IMR-90 (cell line): ENCODE measurements at regions not wholly inside any gene's neighbourhood (a gene's known extent, or its start where the extent isn't known, plus 50 kb on each side); places are given as distances from the start of the nearest gene placed in this dataset.

Experiments used
- ATAC-seq: fragments of 200-7000 bp; cut with Tn5 transposase; 2 replicates; pipeline ENCODE4 v1.9.1; 2020; ENCODE audit warnings: low read depth, mild to moderate bottlenecking, moderate library complexity
- BruUV-seq: library from RNA; stranded (reverse); fragments of 400-500 nt; replicated peaks from 2 replicates; lab custom pipeline; 2021; lab: Mats Ljungman, UMichigan
- CTCF ChIA-PET: fragments of 300-600 bp; formaldehyde crosslinking; extraction: SDS; loops from one replicate; lab custom pipeline; 2021; ENCODE audit warnings: antibody characterized with exemption; lab: Yijun Ruan, JAX
- POLR2A ChIA-PET: fragments of 300-600 bp; sonication (Branson Sonifier 250); formaldehyde crosslinking; loops from one replicate; lab custom pipeline; 2022; ENCODE audit warnings: antibody characterized with exemption; ENCODE audit not compliant: unreplicated experiment; lab: Charles Lee
- DNase-seq: peaks from one replicate; pipeline ENCODE4 v3.0.0; 2013
- H2AFZ ChIP-seq: replicated peaks from 2 replicates; pipeline ENCODE3; 2013; ENCODE audit warnings: low read length, mild to moderate bottlenecking; ENCODE audit not compliant: poor library complexity
- H2AK5ac ChIP-seq: 2 replicates; pipeline ENCODE4 v1.6.1; 2013; ENCODE audit warnings: low read depth, low read length, inconsistent platforms
- H2AK9ac ChIP-seq: replicated peaks from 2 replicates; pipeline ENCODE3; 2013; ENCODE audit warnings: mild to moderate bottlenecking, low read depth, low read length, moderate library complexity; ENCODE audit not compliant: poor library complexity
- H2BK120ac ChIP-seq: 2 replicates; pipeline ENCODE4 v1.6.1; 2013; ENCODE audit warnings: low read depth, low read length, inconsistent platforms
- H2BK15ac ChIP-seq: 3 replicates; pipeline ENCODE4 v1.6.1; 2013; ENCODE audit warnings: low read depth, low read length, inconsistent platforms
- H2BK20ac ChIP-seq: 2 replicates; pipeline ENCODE4 v1.6.1; 2013; ENCODE audit warnings: low read depth, mild to moderate bottlenecking, inconsistent platforms, low read length, moderate library complexity
- H2BK5ac ChIP-seq: 2 replicates; pipeline ENCODE4 v1.6.1; 2013; ENCODE audit warnings: mild to moderate bottlenecking, low read depth, low read length, inconsistent platforms; ENCODE audit not compliant: poor library complexity, severe bottlenecking
- H3K14ac ChIP-seq: replicated peaks from 2 replicates; pipeline ENCODE4 v1.6.1; 2013; ENCODE audit warnings: low read depth, low read length, inconsistent platforms
- H3K18ac ChIP-seq: 2 replicates; pipeline ENCODE4 v1.6.1; 2013; ENCODE audit warnings: low read depth, low read length, control low read depth
- H3K23ac ChIP-seq: 2 replicates; pipeline ENCODE4 v1.6.1; 2013; ENCODE audit warnings: low read depth, low read length, inconsistent platforms
- H3K27ac ChIP-seq: 2 replicates; pipeline ENCODE4 v1.5.1; 2013; ENCODE audit warnings: mild to moderate bottlenecking, control low read depth, low read length; ENCODE audit not compliant: insufficient read depth
- H3K27me3 ChIP-seq: 2 replicates; pipeline ENCODE4 v1.6.1; 2013; ENCODE audit warnings: low read length; ENCODE audit not compliant: control insufficient read depth, insufficient read depth
- H3K36me3 ChIP-seq: 2 replicates; pipeline ENCODE4 v1.6.1; 2013; ENCODE audit warnings: low read length, mixed read lengths; ENCODE audit not compliant: control insufficient read depth, insufficient read depth
- H3K4ac ChIP-seq: 2 replicates; pipeline ENCODE4 v1.6.1; 2013; ENCODE audit warnings: low read depth, low read length, inconsistent platforms
- H3K4me1 ChIP-seq: 2 replicates; pipeline ENCODE4 v1.6.1; 2013; ENCODE audit warnings: low read length, mixed read lengths; ENCODE audit not compliant: control insufficient read depth, insufficient read depth
- H3K4me2 ChIP-seq: 2 replicates; pipeline ENCODE4 v1.6.1; 2013; ENCODE audit warnings: low read depth, mild to moderate bottlenecking, control low read depth, low read length, moderate library complexity
- H3K4me3 ChIP-seq: 2 replicates; pipeline ENCODE4 v1.5.1; 2013; ENCODE audit warnings: low read depth, mild to moderate bottlenecking, control low read depth, low read length, moderate library complexity; ENCODE audit not compliant: insufficient read depth
- H3K56ac ChIP-seq: 2 replicates; pipeline ENCODE4 v1.6.1; 2013; ENCODE audit warnings: low read length, inconsistent platforms; ENCODE audit not compliant: insufficient read depth; ENCODE audit errors: extremely low read depth
- H3K79me1 ChIP-seq, 2 experiments: 2 replicates each; pipeline ENCODE4 v1.6.1; 2013; ENCODE audit warnings: low read length in 2 of 2, inconsistent platforms in 1 of 2, low read depth in 1 of 2
- H3K9ac ChIP-seq: 2 replicates; pipeline ENCODE4 v1.6.1; 2013; ENCODE audit warnings: low read depth, low read length, control low read depth
- H3K9me1 ChIP-seq: 2 replicates; pipeline ENCODE4 v1.6.1; 2013; ENCODE audit warnings: low read length, inconsistent platforms; ENCODE audit not compliant: insufficient read depth
- H3K9me3 ChIP-seq: 2 replicates; pipeline ENCODE4 v1.6.1; 2013; ENCODE audit warnings: low read length; ENCODE audit not compliant: control insufficient read depth, insufficient read depth
- H4K20me1 ChIP-seq: 2 replicates; pipeline ENCODE4 v1.6.1; 2013; ENCODE audit warnings: low read length, inconsistent platforms; ENCODE audit not compliant: insufficient read depth
- H4K5ac ChIP-seq: 2 replicates; pipeline ENCODE4 v1.6.1; 2013; ENCODE audit warnings: mild to moderate bottlenecking, low read depth, low read length, control low read depth
- H4K8ac ChIP-seq, 2 experiments: 2 replicates each; pipeline ENCODE4 v1.6.1; 2013; ENCODE audit warnings: low read depth in 2 of 2, low read length in 2 of 2, control low read depth in 1 of 2, inconsistent platforms in 1 of 2
- H4K91ac ChIP-seq: 2 replicates; pipeline ENCODE4 v1.6.1; 2013; ENCODE audit warnings: low read depth, low read length, inconsistent platforms; ENCODE audit not compliant: insufficient read depth
- BHLHE40 ChIP-seq: fragments of 150-350 bp; IDR thresholded peaks from 2 replicates; pipeline ENCODE4 v1.6.1; 2016; ENCODE audit warnings: mild to moderate bottlenecking, low read depth, low read length
- CHD1 ChIP-seq: IDR thresholded peaks from 2 replicates; pipeline ENCODE4 v1.6.1; 2012; ENCODE audit warnings: low read depth, low read length, improper control_type of control experiment
- ELK1 ChIP-seq: fragments of 150-350 bp; IDR thresholded peaks from 2 replicates; pipeline ENCODE4 v1.6.1; 2016; ENCODE audit warnings: low read depth, mild to moderate bottlenecking, low read length, moderate library complexity, borderline replicate concordance
- MAFK ChIP-seq: IDR thresholded peaks from 2 replicates; pipeline ENCODE4 v1.6.1; 2012; ENCODE audit warnings: low read depth, low read length, improper control_type of control experiment
- MAZ ChIP-seq: IDR thresholded peaks from 2 replicates; pipeline ENCODE4 v1.6.1; 2012; ENCODE audit warnings: low read depth, mild to moderate bottlenecking, low read length, improper control_type of control experiment, moderate library complexity, borderline replicate concordance
- MXI1 ChIP-seq: IDR thresholded peaks from 2 replicates; pipeline ENCODE4 v1.6.1; 2012; ENCODE audit warnings: low read depth, mild to moderate bottlenecking, low read length, moderate library complexity, borderline replicate concordance
- NFE2L2 ChIP-seq: fragments of 150-350 bp; IDR thresholded peaks from 2 replicates; pipeline ENCODE4 v1.6.1; 2016; ENCODE audit warnings: low read depth, mild to moderate bottlenecking, low read length
- RAD21 ChIP-seq: IDR thresholded peaks from 2 replicates; pipeline ENCODE4 v1.6.1; 2012; ENCODE audit warnings: low read length, improper control_type of control experiment
- SMC3 ChIP-seq: fragments of 150-350 bp; IDR thresholded peaks from 2 replicates; pipeline ENCODE4 v1.6.1; 2016; ENCODE audit warnings: low read depth, mild to moderate bottlenecking, antibody characterized with exemption, low read length, moderate library complexity
- USF2 ChIP-seq: fragments of 150-350 bp; IDR thresholded peaks from 2 replicates; pipeline ENCODE4 v1.6.1; 2017; ENCODE audit warnings: mild to moderate bottlenecking, antibody characterized with exemption, low read length, low read depth
- WGBS, 2 experiments: methylation state at CpG; one replicate each; pipeline versions ENCODE4 v1.1.5 to v1.1.7; 2013; ENCODE audit warnings: missing lambda C conversion rate in 2 of 2; ENCODE audit not compliant: insufficient read length in 1 of 2; ENCODE audit errors: extremely low coverage in 2 of 2; 5-methylcytosine and 5-hydroxymethylcytosine counted together
- dilution Hi-C: fragments of 300-500 bp; cut with HindIII; formaldehyde crosslinking; loops from one replicate; pipeline ENCODE4 v1.14.3; 2018; ENCODE audit warnings: low sequenced_read_pairs; ENCODE audit not compliant: unreplicated experiment
- in situ Hi-C: fragments of 300-500 bp; cut with MboI; formaldehyde crosslinking; loops from 3 replicates; pipeline ENCODE4 v1.14.3; 2019; ENCODE audit warnings: low sequenced_read_pairs, inconsistent platforms, mixed read lengths
- intact Hi-C: fragments of 100-400 bp; cut with micrococcal nuclease; formaldehyde crosslinking; loops from 2 replicates; pipeline ENCODE4 v1.10.0; 2022

GRCh38 chr14:76947078-76947837, 81.2 kb downstream of the IRF2BPL start (continued):
- peak; percentile 63 for TF ChIP-seq SMC3
- no peak for TF ChIP-seq BHLHE40

GRCh38 chr14:76946753-76947077, 81.8 kb downstream of the IRF2BPL start:
- Histone ChIP-seq H2AK9ac (peak overlapping the region; percentile 29), H4K20me1 (no peaks in the 10 kb centered on the region), H2BK20ac (peak overlapping the region; percentile 68), H3K27me3 (no peaks in the 10 kb centered on the region), H3K14ac (peak overlapping the region; percentile 95), H3K56ac (peak overlapping the region; percentile 12; the same call in 1 of the 2 replicates), H2AFZ (peak overlapping the region; percentile 94), H4K91ac (peak overlapping the region; percentile 94), H2AK5ac (peak overlapping the region; percentile 98), H4K8ac (peak overlapping the region; percentile 88), H3K9me1 (peaks cover 26% of the 10 kb centered on the region), H3K4me3 (no peak overlapping the region), H3K18ac (peak overlapping the region; percentile 70), H3K4me2 (peak overlapping the region; percentile 70), H3K4ac (peak overlapping the region; percentile 71), H2BK5ac (peak overlapping the region; percentile 82), H3K4me1 (peaks cover 27% of the 10 kb centered on the region), H3K27ac (peak overlapping the region; percentile 90), H3K79me1 (peaks cover 0 to 14% of the 10 kb centered on the region in 2 experiments; a peak in 1 of 4 replicates), H3K23ac (peak overlapping the region; percentile 57), H2BK120ac (peak overlapping the region; percentile 74), H3K9me3 (no peaks in the 10 kb centered on the region), H2BK15ac (peak overlapping the region; percentile 91; the same call in 2 of the 3 replicates), H3K9ac (peak overlapping the region; percentile 60), H4K5ac (peak overlapping the region; percentile 59), H3K36me3 (no peaks in the 10 kb centered on the region)
- dilution Hi-C loops: no loop called here
- no TSS peak for BruUV-seq
- ATAC-seq: no peak
- CTCF ChIA-PET: interaction anchor here (1.4 kb wide), 2 partner anchors 27 to 29 kb away, joined by 4 to 7 read pairs; no protein-coding TSS in a partner anchor
- POLR2A ChIA-PET: no interaction called here
- no peak for TF ChIP-seq MXI1
- no peak for TF ChIP-seq SMC3
- no peak for TF ChIP-seq RAD21
- TF ChIP-seq NFE2L2: no peak
- no peak for TF ChIP-seq MAFK
- TF ChIP-seq CHD1: no peak
- no peak for TF ChIP-seq USF2
- no peak for TF ChIP-seq MAZ
- TF ChIP-seq ELK1: no peak
- 40% methylated on average over 1 of the region's 6 CpGs; no CpG with 5 or more reads in 1 of the 2 experiments for WGBS, 2 experiments
- in situ Hi-C loops: no loop called here
- DNase-seq: no peak
- intact Hi-C loops: loop anchor here (1.0 kb wide), 1 partner anchor 29 kb away; no protein-coding TSS in a partner anchor
